IMR-90 (cell line): ENCODE measurements at regions not wholly inside any gene's neighbourhood (a gene's known extent, or its start where the extent isn't known, plus 50 kb on each side); places are given as distances from the start of the nearest gene placed in this dataset.

Experiments used
- ATAC-seq: fragments of 200-7000 bp; cut with Tn5 transposase; 2 replicates; pipeline ENCODE4 v1.9.1; 2020; ENCODE audit warnings: low read depth, mild to moderate bottlenecking, moderate library complexity
- BruUV-seq: library from RNA; stranded (reverse); fragments of 400-500 nt; replicated peaks from 2 replicates; lab custom pipeline; 2021; lab: Mats Ljungman, UMichigan
- CTCF ChIA-PET: fragments of 300-600 bp; formaldehyde crosslinking; extraction: SDS; loops from one replicate; lab custom pipeline; 2021; ENCODE audit warnings: antibody characterized with exemption; lab: Yijun Ruan, JAX
- POLR2A ChIA-PET: fragments of 300-600 bp; sonication (Branson Sonifier 250); formaldehyde crosslinking; loops from one replicate; lab custom pipeline; 2022; ENCODE audit warnings: antibody characterized with exemption; ENCODE audit not compliant: unreplicated experiment; lab: Charles Lee
- DNase-seq: peaks from one replicate; pipeline ENCODE4 v3.0.0; 2013
- H2AFZ ChIP-seq: replicated peaks from 2 replicates; pipeline ENCODE3; 2013; ENCODE audit warnings: low read length, mild to moderate bottlenecking; ENCODE audit not compliant: poor library complexity
- H2AK5ac ChIP-seq: 2 replicates; pipeline ENCODE4 v1.6.1; 2013; ENCODE audit warnings: low read depth, low read length, inconsistent platforms
- H2AK9ac ChIP-seq: replicated peaks from 2 replicates; pipeline ENCODE3; 2013; ENCODE audit warnings: mild to moderate bottlenecking, low read depth, low read length, moderate library complexity; ENCODE audit not compliant: poor library complexity
- H2BK120ac ChIP-seq: 2 replicates; pipeline ENCODE4 v1.6.1; 2013; ENCODE audit warnings: low read depth, low read length, inconsistent platforms
- H2BK15ac ChIP-seq: 3 replicates; pipeline ENCODE4 v1.6.1; 2013; ENCODE audit warnings: low read depth, low read length, inconsistent platforms
- H2BK20ac ChIP-seq: 2 replicates; pipeline ENCODE4 v1.6.1; 2013; ENCODE audit warnings: low read depth, mild to moderate bottlenecking, inconsistent platforms, low read length, moderate library complexity
- H2BK5ac ChIP-seq: 2 replicates; pipeline ENCODE4 v1.6.1; 2013; ENCODE audit warnings: mild to moderate bottlenecking, low read depth, low read length, inconsistent platforms; ENCODE audit not compliant: poor library complexity, severe bottlenecking
- H3K14ac ChIP-seq: replicated peaks from 2 replicates; pipeline ENCODE4 v1.6.1; 2013; ENCODE audit warnings: low read depth, low read length, inconsistent platforms
- H3K18ac ChIP-seq: 2 replicates; pipeline ENCODE4 v1.6.1; 2013; ENCODE audit warnings: low read depth, low read length, control low read depth
- H3K23ac ChIP-seq: 2 replicates; pipeline ENCODE4 v1.6.1; 2013; ENCODE audit warnings: low read depth, low read length, inconsistent platforms
- H3K27ac ChIP-seq: 2 replicates; pipeline ENCODE4 v1.5.1; 2013; ENCODE audit warnings: mild to moderate bottlenecking, control low read depth, low read length; ENCODE audit not compliant: insufficient read depth
- H3K27me3 ChIP-seq: 2 replicates; pipeline ENCODE4 v1.6.1; 2013; ENCODE audit warnings: low read length; ENCODE audit not compliant: control insufficient read depth, insufficient read depth
- H3K36me3 ChIP-seq: 2 replicates; pipeline ENCODE4 v1.6.1; 2013; ENCODE audit warnings: low read length, mixed read lengths; ENCODE audit not compliant: control insufficient read depth, insufficient read depth
- H3K4ac ChIP-seq: 2 replicates; pipeline ENCODE4 v1.6.1; 2013; ENCODE audit warnings: low read depth, low read length, inconsistent platforms
- H3K4me1 ChIP-seq: 2 replicates; pipeline ENCODE4 v1.6.1; 2013; ENCODE audit warnings: low read length, mixed read lengths; ENCODE audit not compliant: control insufficient read depth, insufficient read depth
- H3K4me2 ChIP-seq: 2 replicates; pipeline ENCODE4 v1.6.1; 2013; ENCODE audit warnings: low read depth, mild to moderate bottlenecking, control low read depth, low read length, moderate library complexity
- H3K4me3 ChIP-seq: 2 replicates; pipeline ENCODE4 v1.5.1; 2013; ENCODE audit warnings: low read depth, mild to moderate bottlenecking, control low read depth, low read length, moderate library complexity; ENCODE audit not compliant: insufficient read depth
- H3K56ac ChIP-seq: 2 replicates; pipeline ENCODE4 v1.6.1; 2013; ENCODE audit warnings: low read length, inconsistent platforms; ENCODE audit not compliant: insufficient read depth; ENCODE audit errors: extremely low read depth
- H3K79me1 ChIP-seq, 2 experiments: 2 replicates each; pipeline ENCODE4 v1.6.1; 2013; ENCODE audit warnings: low read length in 2 of 2, inconsistent platforms in 1 of 2, low read depth in 1 of 2
- H3K9ac ChIP-seq: 2 replicates; pipeline ENCODE4 v1.6.1; 2013; ENCODE audit warnings: low read depth, low read length, control low read depth
- H3K9me1 ChIP-seq: 2 replicates; pipeline ENCODE4 v1.6.1; 2013; ENCODE audit warnings: low read length, inconsistent platforms; ENCODE audit not compliant: insufficient read depth
- H3K9me3 ChIP-seq: 2 replicates; pipeline ENCODE4 v1.6.1; 2013; ENCODE audit warnings: low read length; ENCODE audit not compliant: control insufficient read depth, insufficient read depth
- H4K20me1 ChIP-seq: 2 replicates; pipeline ENCODE4 v1.6.1; 2013; ENCODE audit warnings: low read length, inconsistent platforms; ENCODE audit not compliant: insufficient read depth
- H4K5ac ChIP-seq: 2 replicates; pipeline ENCODE4 v1.6.1; 2013; ENCODE audit warnings: mild to moderate bottlenecking, low read depth, low read length, control low read depth
- H4K8ac ChIP-seq, 2 experiments: 2 replicates each; pipeline ENCODE4 v1.6.1; 2013; ENCODE audit warnings: low read depth in 2 of 2, low read length in 2 of 2, control low read depth in 1 of 2, inconsistent platforms in 1 of 2
- H4K91ac ChIP-seq: 2 replicates; pipeline ENCODE4 v1.6.1; 2013; ENCODE audit warnings: low read depth, low read length, inconsistent platforms; ENCODE audit not compliant: insufficient read depth
- BHLHE40 ChIP-seq: fragments of 150-350 bp; IDR thresholded peaks from 2 replicates; pipeline ENCODE4 v1.6.1; 2016; ENCODE audit warnings: mild to moderate bottlenecking, low read depth, low read length
- CHD1 ChIP-seq: IDR thresholded peaks from 2 replicates; pipeline ENCODE4 v1.6.1; 2012; ENCODE audit warnings: low read depth, low read length, improper control_type of control experiment
- CTCF ChIP-seq: conservative IDR thresholded peaks from 2 replicates; pipeline ENCODE4 v1.5.1; 2012; ENCODE audit warnings: mild to moderate bottlenecking, low read depth, low read length, improper control_type of control experiment
- ELK1 ChIP-seq: fragments of 150-350 bp; IDR thresholded peaks from 2 replicates; pipeline ENCODE4 v1.6.1; 2016; ENCODE audit warnings: low read depth, mild to moderate bottlenecking, low read length, moderate library complexity, borderline replicate concordance
- MAFK ChIP-seq: IDR thresholded peaks from 2 replicates; pipeline ENCODE4 v1.6.1; 2012; ENCODE audit warnings: low read depth, low read length, improper control_type of control experiment
- MXI1 ChIP-seq: IDR thresholded peaks from 2 replicates; pipeline ENCODE4 v1.6.1; 2012; ENCODE audit warnings: low read depth, mild to moderate bottlenecking, low read length, moderate library complexity, borderline replicate concordance
- POLR2A ChIP-seq: IDR thresholded peaks from 2 replicates; pipeline ENCODE4 v1.6.1; 2012; ENCODE audit warnings: mild to moderate bottlenecking, low read depth, low read length
- RAD21 ChIP-seq: IDR thresholded peaks from 2 replicates; pipeline ENCODE4 v1.6.1; 2012; ENCODE audit warnings: low read length, improper control_type of control experiment
- RFX5 ChIP-seq: IDR thresholded peaks from 2 replicates; pipeline ENCODE4 v1.8.0; 2012; ENCODE audit warnings: low read depth, mild to moderate bottlenecking, low read length, moderate library complexity
- SMC3 ChIP-seq: fragments of 150-350 bp; IDR thresholded peaks from 2 replicates; pipeline ENCODE4 v1.6.1; 2016; ENCODE audit warnings: low read depth, mild to moderate bottlenecking, antibody characterized with exemption, low read length, moderate library complexity
- WGBS, 2 experiments: methylation state at CpG; one replicate each; pipeline versions ENCODE4 v1.1.5 to v1.1.7; 2013; ENCODE audit warnings: missing lambda C conversion rate in 2 of 2; ENCODE audit not compliant: insufficient read length in 1 of 2; ENCODE audit errors: extremely low coverage in 2 of 2; 5-methylcytosine and 5-hydroxymethylcytosine counted together
- dilution Hi-C: fragments of 300-500 bp; cut with HindIII; formaldehyde crosslinking; loops from one replicate; pipeline ENCODE4 v1.14.3; 2018; ENCODE audit warnings: low sequenced_read_pairs; ENCODE audit not compliant: unreplicated experiment
- in situ Hi-C: fragments of 300-500 bp; cut with MboI; formaldehyde crosslinking; loops from 3 replicates; pipeline ENCODE4 v1.14.3; 2019; ENCODE audit warnings: low sequenced_read_pairs, inconsistent platforms, mixed read lengths
- intact Hi-C: fragments of 100-400 bp; cut with micrococcal nuclease; formaldehyde crosslinking; loops from 2 replicates; pipeline ENCODE4 v1.10.0; 2022

- Histone ChIP-seq H3K27ac (no peak overlapping the region), H2AK9ac (no peak overlapping the region), H2BK20ac (no peak overlapping the region), H3K56ac (no peak overlapping the region), H4K91ac (no peak overlapping the region), H3K18ac (no peak overlapping the region), H4K20me1 (no peaks in the 10 kb centered on the region), H3K27me3 (no peaks in the 10 kb centered on the region), H3K9me1 (no peaks in the 10 kb centered on the region), H4K8ac (no peak overlapping the region), H2AFZ (no peak overlapping the region), H3K79me1 (no peaks in the 10 kb centered on the region), H3K9me3 (peaks cover 18% of the 10 kb centered on the region), H2BK15ac (no peak overlapping the region), H2BK5ac (no peak overlapping the region), H2BK120ac (no peak overlapping the region), H2AK5ac (no peak overlapping the region), H3K36me3 (no peaks in the 10 kb centered on the region), H3K4ac (no peak overlapping the region), H4K5ac (no peak overlapping the region), H3K14ac (no peak overlapping the region), H3K23ac (no peak overlapping the region), H3K4me2 (no peak overlapping the region), H3K4me3 (no peak overlapping the region), H3K9ac (no peak overlapping the region), H3K4me1 (no peaks in the 10 kb centered on the region)
- TF ChIP-seq CHD1: no peak
- no peak for TF ChIP-seq BHLHE40
- no peak for TF ChIP-seq CTCF
- TF ChIP-seq ELK1: no peak
- no peak for TF ChIP-seq MAFK
- TF ChIP-seq MXI1: no peak
- no peak for TF ChIP-seq SMC3
- TF ChIP-seq RFX5: no peak
- TF ChIP-seq RAD21: no peak
- TF ChIP-seq POLR2A: no peak
- dilution Hi-C loops: no loop called here
- ChIA-PET POLR2A (no interaction called here), CTCF (no interaction called here)
- WGBS, 2 experiments: no CpG with 5 or more reads among the region's 2 CpGs
- intact Hi-C loops: no loop called here
- ATAC-seq: no peak
- in situ Hi-C loops: no loop called here
- no TSS peak for BruUV-seq
- no peak for DNase-seq
Measured at GRCh38 chr12:118922405-118922804, 58.9 kb upstream of the SRRM4 start.
